ENCODE measurements at regions not wholly inside any gene's neighbourhood (a gene's known extent, or its start where the extent isn't known, plus 50 kb on each side); places are given as distances from the start of the nearest gene placed in this dataset.

- TF ChIP-seq GATA1 (IDR thresholded peaks at IDR 0.05; ENCODE audit: low read depth, low read length) = no peak
Observed at GRCh38 chr6:14707971-14708465, 537.9 kb upstream of the JARID2 start.

GRCh38 chr6:14709066-14709670 lies 536.7 kb upstream of the JARID2 start:
- peak; percentile 49 to 58 for DNase-seq

More at GRCh38 chr6:14707971-14708465, 537.9 kb upstream of the JARID2 start:
- no peak for DNase-seq

GRCh38 chr6:14709900-14710299 lies 536.0 kb upstream of the JARID2 start:
- no peak for DNase-seq
- TF ChIP-seq GATA1 (IDR thresholded peaks at IDR 0.05; ENCODE audit: low read depth, low read length) (no peak), POLR2A (IDR thresholded peaks at IDR 0.05; ENCODE audit: low read length) (no peak)

More at GRCh38 chr6:14709066-14709670, 536.7 kb upstream of the JARID2 start:
- TF ChIP-seq POLR2A (IDR thresholded peaks at IDR 0.05; ENCODE audit: low read length) = no peak
- no peak for TF ChIP-seq GATA1 (IDR thresholded peaks at IDR 0.05; ENCODE audit: low read depth, low read length)

- TF ChIP-seq POLR2A (IDR thresholded peaks at IDR 0.05; ENCODE audit: low read length) = no peak
- no peak for TF ChIP-seq GATA1 (IDR thresholded peaks at IDR 0.05; ENCODE audit: low read depth, low read length)
- no peak for DNase-seq
Observed at GRCh38 chr6:14710421-14710820, 535.4 kb upstream of the JARID2 start.

GRCh38 chr6:14711056-14711703 lies 534.7 kb upstream of the JARID2 start:
- peak; percentile 92 for DNase-seq

GRCh38 chr6:14711704-14712379 lies 534.0 kb upstream of the JARID2 start:
- no peak for TF ChIP-seq GATA1 (IDR thresholded peaks at IDR 0.05; ENCODE audit: low read depth, low read length)
- TF ChIP-seq POLR2A (IDR thresholded peaks at IDR 0.05; ENCODE audit: low read length) = no peak
- DNase-seq = peak; percentile 17 to 57

More at GRCh38 chr6:14711056-14711703, 534.7 kb upstream of the JARID2 start:
- TF ChIP-seq GATA1 (IDR thresholded peaks at IDR 0.05; ENCODE audit: low read depth, low read length) = no peak
- peak; percentile 34 for TF ChIP-seq POLR2A (IDR thresholded peaks at IDR 0.05; ENCODE audit: low read length)

- peak in 1 of 2 experiments; percentile 57 for DNase-seq
- TF ChIP-seq GATA1 (IDR thresholded peaks at IDR 0.05; ENCODE audit: low read depth, low read length) = no peak
- TF ChIP-seq POLR2A (IDR thresholded peaks at IDR 0.05; ENCODE audit: low read length) = no peak
Observed at GRCh38 chr6:14713008-14713960, 532.6 kb upstream of the JARID2 start.

GRCh38 chr6:14713966-14714631 lies 531.8 kb upstream of the JARID2 start:
- TF ChIP-seq GATA1 (IDR thresholded peaks at IDR 0.05; ENCODE audit: low read depth, low read length) (no peak), POLR2A (IDR thresholded peaks at IDR 0.05; ENCODE audit: low read length) (no peak)

GRCh38 chr6:14715076-14715475 lies 530.8 kb upstream of the JARID2 start:
- DNase-seq = no peak
- TF ChIP-seq POLR2A (IDR thresholded peaks at IDR 0.05; ENCODE audit: low read length) (no peak), GATA1 (IDR thresholded peaks at IDR 0.05; ENCODE audit: low read depth, low read length) (no peak)

More at GRCh38 chr6:14713966-14714631, 531.8 kb upstream of the JARID2 start:
- DNase-seq = no peak

GRCh38 chr6:14716499-14717146 lies 529.2 kb upstream of the JARID2 start:
- no peak for DNase-seq
- no peak for TF ChIP-seq POLR2A (IDR thresholded peaks at IDR 0.05; ENCODE audit: low read length)
- no peak for TF ChIP-seq GATA1 (IDR thresholded peaks at IDR 0.05; ENCODE audit: low read depth, low read length)

- DNase-seq = no peak
Observed at GRCh38 chr6:14717307-14717706, 528.6 kb upstream of the JARID2 start.

GRCh38 chr6:14718861-14719260 lies 527.0 kb upstream of the JARID2 start:
- TF ChIP-seq GATA1 (IDR thresholded peaks at IDR 0.05; ENCODE audit: low read depth, low read length) = no peak
- TF ChIP-seq POLR2A (IDR thresholded peaks at IDR 0.05; ENCODE audit: low read length) = no peak
- DNase-seq = no peak

More at GRCh38 chr6:14717307-14717706, 528.6 kb upstream of the JARID2 start:
- TF ChIP-seq POLR2A (IDR thresholded peaks at IDR 0.05; ENCODE audit: low read length) (no peak), GATA1 (IDR thresholded peaks at IDR 0.05; ENCODE audit: low read depth, low read length) (no peak)

Measured in erythroblast (primary cell).